Caco-2 (cell line): ENCODE measurements at regions not wholly inside any gene's neighbourhood (a gene's known extent, or its start where the extent isn't known, plus 50 kb on each side); places are given as distances from the start of the nearest gene placed in this dataset.
A peak's percentile ranks its signal among the peaks of the same experiment; 100 is the strongest.

ENCODE experiments used
- BruUV-seq: library from RNA; stranded (reverse); fragments of 400-500 nt; replicated peaks from 2 replicates; lab custom pipeline; 2021; lab: Mats Ljungman, UMichigan
- CTCF ChIA-PET: fragments of 300-600 bp; sonication (Branson Sonifier 250); formaldehyde crosslinking; loops from one replicate; lab custom pipeline; 2022; ENCODE audit warnings: antibody characterized with exemption; lab: Charles Lee
- POLR2A ChIA-PET: fragments of 300-600 bp; sonication (Branson Sonifier 250); formaldehyde crosslinking; loops from one replicate; lab custom pipeline; 2022; ENCODE audit warnings: antibody characterized with exemption; lab: Charles Lee
- DNase-seq, 2 experiments: peaks; one replicate each; pipeline versions ENCODE4 v3.0.0 to v3.0.0-alpha.2; 2020 to 2022
- H3K27me3 ChIP-seq: replicated peaks from 2 replicates; pipeline ENCODE4 v1.6.0; 2011; ENCODE audit warnings: low read length; ENCODE audit not compliant: control insufficient read depth, insufficient read depth
- H3K36me3 ChIP-seq: 2 replicates; pipeline ENCODE4 v1.5.1; 2011; ENCODE audit warnings: low read length; ENCODE audit not compliant: control insufficient read depth, insufficient read depth
- H3K4me1 ChIP-seq: fragments of 250-450 bp; sonication (Bioruptor Pico); 2 replicates; pipeline ENCODE4 v1.5.1; 2020; ENCODE audit warnings: mild to moderate bottlenecking
- H3K4me3 ChIP-seq: 2 replicates; pipeline ENCODE4 v1.5.1; 2011; ENCODE audit warnings: low read depth, mild to moderate bottlenecking, control low read depth, low read length
- H3K9me3 ChIP-seq: fragments of 250-450 bp; sonication (Bioruptor Pico); 2 replicates; pipeline ENCODE4 v1.5.1; 2020; ENCODE audit warnings: mild to moderate bottlenecking, moderate library complexity
- H3K27ac Mint-ChIP-seq: one replicate; pipeline ENCODE4 v1.8.0; 2022; ENCODE audit warnings: mixed read lengths; ENCODE audit not compliant: unreplicated experiment
- H3K27me3 Mint-ChIP-seq: one replicate; pipeline ENCODE4 v1.8.0; 2022; ENCODE audit warnings: mixed read lengths; ENCODE audit not compliant: insufficient read depth, unreplicated experiment
- H3K36me3 Mint-ChIP-seq: one replicate; pipeline ENCODE4 v1.8.0; 2022; ENCODE audit warnings: mild to moderate bottlenecking, mixed read lengths; ENCODE audit not compliant: insufficient read depth, unreplicated experiment
- H3K4me1 Mint-ChIP-seq: one replicate; pipeline ENCODE4 v1.8.0; 2022; ENCODE audit warnings: low read depth, mixed read lengths; ENCODE audit not compliant: unreplicated experiment
- H3K4me3 Mint-ChIP-seq: one replicate; pipeline ENCODE4 v1.8.0; 2022; ENCODE audit warnings: mild to moderate bottlenecking, moderate library complexity, mixed read lengths; ENCODE audit not compliant: unreplicated experiment
- H3K9me3 Mint-ChIP-seq: one replicate; pipeline ENCODE4 v1.8.0; 2022; ENCODE audit warnings: mixed read lengths; ENCODE audit not compliant: unreplicated experiment
- intact Hi-C: fragments of 100-400 bp; cut with micrococcal nuclease; formaldehyde crosslinking; loops from one replicate; pipeline ENCODE4 v1.10.0; 2022; ENCODE audit not compliant: unreplicated experiment
- TF ChIP-seq, protein P1 (sequence below), 2 experiments: fragments of 200-600 bp in 1 of 2; IDR thresholded peaks; 1 replicate in 1 of 2; 2 replicates in 1 of 2; pipeline versions ENCODE4 v1.5.1 to v1.8.0; 2011 to 2022; ENCODE audit warnings: antibody characterized with exemption in 1 of 2, control low read depth in 1 of 2, inconsistent platforms in 1 of 2, low read depth in 1 of 2, low read length in 1 of 2, mild to moderate bottlenecking in 1 of 2, moderate library complexity in 1 of 2; ENCODE audit not compliant: insufficient read depth in 1 of 2, severe bottlenecking in 1 of 2, unreplicated experiment in 1 of 2

DNA sequence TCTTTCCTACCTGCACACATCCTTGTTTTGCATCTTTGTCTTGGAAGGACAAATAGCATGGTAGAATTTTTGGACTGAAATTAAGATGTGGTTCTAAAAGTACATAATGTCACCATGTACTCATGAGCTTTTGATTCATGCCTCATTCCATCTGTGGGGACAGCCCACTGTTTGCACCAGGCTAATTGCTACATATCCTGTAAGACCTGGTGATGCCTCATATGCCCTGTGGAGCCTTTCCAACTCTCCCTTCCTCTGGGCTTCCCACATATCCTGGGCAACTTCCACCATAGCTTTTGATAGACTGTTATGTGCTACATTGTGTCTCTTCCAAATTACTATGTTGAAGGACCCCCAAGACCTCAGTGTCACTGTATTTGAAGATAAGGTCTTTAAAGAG lies 213.6 kb upstream of the PREP start:
- Mint-ChIP-seq H3K4me1 (no peaks in the 10 kb centered on the region), H3K9me3 (peaks cover 16% of the 10 kb centered on the region), H3K4me3 (no peak overlapping the region), H3K27me3 (no peaks in the 10 kb centered on the region), H3K36me3 (no peaks in the 10 kb centered on the region), H3K27ac (no peak overlapping the region)
- Histone ChIP-seq H3K4me1 (peaks cover 2% of the 10 kb centered on the region), H3K36me3 (no peaks in the 10 kb centered on the region), H3K9me3 (no peaks in the 10 kb centered on the region), H3K4me3 (no peak overlapping the region), H3K27me3 (no peaks in the 10 kb centered on the region)
- ChIA-PET CTCF (no interaction called here), POLR2A (no interaction called here)
- intact Hi-C loops, result no loop called here
- BruUV-seq, result no TSS peak
- TF ChIP-seq, protein P1, sequence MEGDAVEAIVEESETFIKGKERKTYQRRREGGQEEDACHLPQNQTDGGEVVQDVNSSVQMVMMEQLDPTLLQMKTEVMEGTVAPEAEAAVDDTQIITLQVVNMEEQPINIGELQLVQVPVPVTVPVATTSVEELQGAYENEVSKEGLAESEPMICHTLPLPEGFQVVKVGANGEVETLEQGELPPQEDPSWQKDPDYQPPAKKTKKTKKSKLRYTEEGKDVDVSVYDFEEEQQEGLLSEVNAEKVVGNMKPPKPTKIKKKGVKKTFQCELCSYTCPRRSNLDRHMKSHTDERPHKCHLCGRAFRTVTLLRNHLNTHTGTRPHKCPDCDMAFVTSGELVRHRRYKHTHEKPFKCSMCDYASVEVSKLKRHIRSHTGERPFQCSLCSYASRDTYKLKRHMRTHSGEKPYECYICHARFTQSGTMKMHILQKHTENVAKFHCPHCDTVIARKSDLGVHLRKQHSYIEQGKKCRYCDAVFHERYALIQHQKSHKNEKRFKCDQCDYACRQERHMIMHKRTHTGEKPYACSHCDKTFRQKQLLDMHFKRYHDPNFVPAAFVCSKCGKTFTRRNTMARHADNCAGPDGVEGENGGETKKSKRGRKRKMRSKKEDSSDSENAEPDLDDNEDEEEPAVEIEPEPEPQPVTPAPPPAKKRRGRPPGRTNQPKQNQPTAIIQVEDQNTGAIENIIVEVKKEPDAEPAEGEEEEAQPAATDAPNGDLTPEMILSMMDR (IDR thresholded peaks at IDR 0.05; ENCODE audit: insufficient read depth in 1 of 2, low read depth in 1 of 2, low read length in 1 of 2, severe bottlenecking in 1 of 2, unreplicated experiment in 1 of 2), result no peak
- DNase-seq, result no peak

DNA sequence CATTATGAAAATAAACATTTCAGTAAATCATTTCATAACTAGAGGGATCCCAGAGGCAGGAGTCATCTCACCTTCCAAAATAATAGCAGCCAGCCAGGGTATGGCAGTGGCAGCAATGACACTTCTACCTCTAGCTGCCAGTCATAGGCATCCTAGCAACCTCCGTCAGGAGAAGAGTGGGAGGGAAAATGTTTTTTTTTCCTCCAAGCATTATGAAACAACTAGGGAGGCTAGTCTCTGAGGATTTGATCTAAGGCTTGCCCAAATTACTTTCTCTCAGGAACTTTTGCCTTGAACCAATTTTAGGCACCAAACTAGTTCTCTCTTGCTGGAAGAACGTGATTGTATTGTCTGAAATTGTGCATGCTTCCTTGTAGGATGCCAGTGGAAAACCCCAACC lies 208.7 kb upstream of the PREP start:
- H3K9me3 ChIP-seq, result no peaks in the 10 kb centered on the region
- intact Hi-C loops, result no loop called here
- POLR2A ChIA-PET, result interaction anchor here (0.5 kb wide), 1 partner anchor 200 kb away, joined by 3 read pairs; no protein-coding TSS in a partner anchor

DNA sequence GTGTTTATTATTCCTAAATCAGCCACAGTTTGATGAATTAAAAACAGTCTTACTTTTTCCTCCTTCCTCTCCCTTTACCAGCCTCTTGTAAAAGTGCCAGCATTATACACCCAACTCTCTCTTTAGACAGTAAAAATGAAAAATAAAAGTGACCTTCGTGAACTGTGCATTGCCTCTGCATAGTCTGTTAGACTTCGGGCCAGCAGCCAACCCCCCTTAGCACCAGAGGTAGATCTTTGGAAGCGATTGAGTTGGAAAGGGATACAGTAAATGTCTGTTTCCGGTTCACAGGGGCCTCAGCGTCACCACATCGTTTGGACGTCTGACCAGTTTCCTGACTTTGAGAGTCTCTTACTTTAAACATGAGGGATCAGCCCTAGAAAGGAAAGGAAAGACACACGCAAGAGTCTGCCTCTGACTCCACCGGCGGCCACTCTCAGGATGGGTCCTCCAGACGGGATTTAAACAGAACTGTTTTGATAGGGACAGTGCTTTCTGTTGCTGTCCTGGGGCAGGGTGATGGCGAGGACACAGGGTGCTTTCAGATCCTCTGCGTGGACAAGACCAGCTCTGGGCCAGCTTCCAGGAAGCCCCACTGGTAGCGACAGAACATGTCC lies 206.6 kb upstream of the PREP start:
- intact Hi-C loops, result no loop called here
- CTCF ChIA-PET, result no interaction called here
- Mint-ChIP-seq H3K36me3 (no peaks in the 10 kb centered on the region), H3K27me3 (no peaks in the 10 kb centered on the region), H3K27ac (peak overlapping the region; percentile 77), H3K4me1 (peaks cover 6% of the 10 kb centered on the region), H3K9me3 (peaks cover 6% of the 10 kb centered on the region), H3K4me3 (no peak overlapping the region)
- no peak for DNase-seq
- H3K9me3 ChIP-seq, result no peaks in the 10 kb centered on the region
- H3K27me3 ChIP-seq, result no peaks in the 10 kb centered on the region
- H3K4me3 ChIP-seq, result no peak overlapping the region
- POLR2A ChIA-PET, result no interaction called here
- H3K4me1 ChIP-seq, result peaks cover 31% of the 10 kb centered on the region
- no TSS peak for BruUV-seq
- TF ChIP-seq, protein P1 (IDR thresholded peaks at IDR 0.05; ENCODE audit: insufficient read depth in 1 of 2, low read depth in 1 of 2, low read length in 1 of 2, severe bottlenecking in 1 of 2, unreplicated experiment in 1 of 2), result no peak
- H3K36me3 ChIP-seq, result no peaks in the 10 kb centered on the region

More for the DNA sequence above, 208.7 kb upstream of the PREP start:
- no peaks in the 10 kb centered on the region for H3K27me3 ChIP-seq
- TF ChIP-seq, protein P1 (IDR thresholded peaks at IDR 0.05; ENCODE audit: insufficient read depth in 1 of 2, low read depth in 1 of 2, low read length in 1 of 2, severe bottlenecking in 1 of 2, unreplicated experiment in 1 of 2), result no peak
- H3K4me1 ChIP-seq, result peaks cover 26% of the 10 kb centered on the region
- no peak overlapping the region for H3K27ac Mint-ChIP-seq
- CTCF ChIA-PET, result no interaction called here
- H3K36me3 ChIP-seq, result no peaks in the 10 kb centered on the region
- no peaks in the 10 kb centered on the region for H3K27me3 Mint-ChIP-seq
- H3K9me3 Mint-ChIP-seq, result peaks cover 16% of the 10 kb centered on the region
- no peak for DNase-seq
- H3K4me3 ChIP-seq, result no peak overlapping the region
- H3K36me3 Mint-ChIP-seq, result no peaks in the 10 kb centered on the region
- peaks cover 6% of the 10 kb centered on the region for H3K4me1 Mint-ChIP-seq
- no TSS peak for BruUV-seq
- H3K4me3 Mint-ChIP-seq, result no peak overlapping the region
